ENCODE measurements at regions not wholly inside any gene's neighbourhood (a gene's known extent, or its start where the extent isn't known, plus 50 kb on each side); places are given as distances from the start of the nearest gene placed in this dataset.

- 79 to 83% methylated on average over 16 of the region's 16 CpGs for WGBS, 2 donors
- no peak overlapping the region for H3K9ac ChIP-seq (ENCODE audit: insufficient read depth in 1 of 2, low read length in 2 of 2)
- DNase-seq (no peak), ATAC-seq (ENCODE audit: insufficient read depth, low FRiP score) (no peak)
- no peak overlapping the region for H3K27ac ChIP-seq (ENCODE audit: low read depth in 1 of 2, low read length in 1 of 2)
- no peak for TF ChIP-seq CTCF (IDR thresholded peaks at IDR 0.05; ENCODE audit: control extremely low read depth, extremely low read depth)
- no peaks in the 10 kb centered on the region for H3K36me3 ChIP-seq (ENCODE audit: control insufficient read depth in 4 of 4, insufficient read depth in 4 of 4, low read length in 4 of 4)
- peaks cover 0 to 21% (median 0%) of the 10 kb centered on the region in 4 donors for H3K9me3 ChIP-seq (ENCODE audit: control insufficient read depth in 4 of 4, insufficient read depth in 3 of 4, low read length in 3 of 4)
- no peak overlapping the region for H3K4me3 ChIP-seq
- peaks cover 0 to 16% (median 13%) of the 10 kb centered on the region in 3 donors for H3K27me3 ChIP-seq (ENCODE audit: control insufficient read depth in 3 of 3, insufficient read depth in 3 of 3, low read length in 2 of 3)
- peaks cover 0 to 7% (median 0%) of the 10 kb centered on the region in 5 donors for H3K4me1 ChIP-seq (ENCODE audit: control insufficient read depth in 5 of 5, insufficient read depth in 5 of 5, low read length in 5 of 5)
These were observed 103.7 kb upstream of the ADRA2C start for GRCh38 chr4:3662516-3662915.

- Histone ChIP-seq H3K27me3 (ENCODE audit: control insufficient read depth in 3 of 3, insufficient read depth in 3 of 3, low read length in 2 of 3) (peaks cover 0 to 16% (median 13%) of the 10 kb centered on the region in 3 donors), H3K27ac (ENCODE audit: low read depth in 1 of 2, low read length in 1 of 2) (no peak overlapping the region), H3K36me3 (ENCODE audit: control insufficient read depth in 4 of 4, insufficient read depth in 4 of 4, low read length in 4 of 4) (no peaks in the 10 kb centered on the region), H3K9ac (ENCODE audit: insufficient read depth in 1 of 2, low read length in 2 of 2) (no peak overlapping the region), H3K4me1 (ENCODE audit: control insufficient read depth in 5 of 5, insufficient read depth in 5 of 5, low read length in 5 of 5) (peaks cover 0 to 7% (median 0%) of the 10 kb centered on the region in 5 donors), H3K9me3 (ENCODE audit: control insufficient read depth in 4 of 4, insufficient read depth in 3 of 4, low read length in 3 of 4) (peaks cover 0 to 16% (median 0%) of the 10 kb centered on the region in 4 donors), H3K4me3 (no peak overlapping the region)
- no peak for ATAC-seq (ENCODE audit: insufficient read depth, low FRiP score)
- no peak for DNase-seq
- 59 to 67% methylated on average over 14 of the region's 14 CpGs for WGBS, 2 donors
- no peak for TF ChIP-seq CTCF (IDR thresholded peaks at IDR 0.05; ENCODE audit: control extremely low read depth, extremely low read depth)
These were observed 104.2 kb upstream of the ADRA2C start for GRCh38 chr4:3661989-3662388.

GRCh38 chr4:3660928-3661515 lies 105.2 kb upstream of the ADRA2C start:
- ATAC-seq (ENCODE audit: insufficient read depth, low FRiP score): no peak
- Histone ChIP-seq H3K36me3 (ENCODE audit: control insufficient read depth in 4 of 4, insufficient read depth in 4 of 4, low read length in 4 of 4) (no peaks in the 10 kb centered on the region), H3K9me3 (ENCODE audit: control insufficient read depth in 4 of 4, insufficient read depth in 3 of 4, low read length in 3 of 4) (peaks cover 0 to 9% (median 0%) of the 10 kb centered on the region in 4 donors), H3K27me3 (ENCODE audit: control insufficient read depth in 3 of 3, insufficient read depth in 3 of 3, low read length in 2 of 3) (peaks cover 0 to 16% (median 13%) of the 10 kb centered on the region in 3 donors), H3K9ac (ENCODE audit: insufficient read depth in 1 of 2, low read length in 2 of 2) (no peak overlapping the region), H3K4me3 (no peak overlapping the region), H3K4me1 (ENCODE audit: control insufficient read depth in 5 of 5, insufficient read depth in 5 of 5, low read length in 5 of 5) (peaks cover 0 to 7% (median 0%) of the 10 kb centered on the region in 5 donors), H3K27ac (ENCODE audit: low read depth in 1 of 2, low read length in 1 of 2) (no peak overlapping the region)
- no peak for TF ChIP-seq CTCF (IDR thresholded peaks at IDR 0.05; ENCODE audit: control extremely low read depth, extremely low read depth)
- DNase-seq: no peak
- 85 to 89% methylated on average over 13 of the region's 13 CpGs for WGBS, 2 donors
